ENCODE measurements at regions not wholly inside any gene's neighbourhood (a gene's known extent, or its start where the extent isn't known, plus 50 kb on each side); places are given as distances from the start of the nearest gene placed in this dataset.

DNA sequence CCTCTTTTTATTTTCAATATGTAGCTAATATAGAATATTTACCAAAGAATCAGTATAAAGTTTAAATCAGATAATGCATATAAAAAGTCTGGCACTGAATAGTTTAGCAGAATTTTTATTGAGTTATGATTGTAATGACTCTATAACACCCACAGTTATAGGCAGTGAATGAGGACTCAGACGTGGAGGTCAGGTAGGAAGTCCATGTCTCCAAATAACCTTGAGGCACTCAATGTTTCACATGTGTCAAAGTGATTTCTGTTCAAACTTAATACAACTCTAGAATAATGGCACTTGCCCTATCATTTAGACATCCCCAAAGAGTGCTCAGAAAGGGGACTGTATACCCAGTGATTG, 332.1 kb downstream of the BMPER start:
- TF ChIP-seq YY1 (IDR thresholded peaks at IDR 0.05; ENCODE audit: insufficient read depth, insufficient read length) (no peak), ZNF274 (IDR thresholded peaks at IDR 0.05; ENCODE audit: low read depth, low read length) (no peak), SUZ12 (IDR thresholded peaks at IDR 0.05; ENCODE audit: extremely low read depth, insufficient read depth, insufficient read length) (no peak)
